Epithelial cell of esophagus (primary cell): ENCODE measurements at regions not wholly inside any gene's neighbourhood (a gene's known extent, or its start where the extent isn't known, plus 50 kb on each side); places are given as distances from the start of the nearest gene placed in this dataset.

ENCODE experiments used
- DNase-seq: peaks from one replicate; pipeline ENCODE4 v3.0.0; 2010; ENCODE audit warnings: low read depth
- H3K4me3 ChIP-seq: 2 replicates; pipeline ENCODE4 v1.5.1; 2011; ENCODE audit warnings: mild to moderate bottlenecking, low read length, control low read depth
- TF ChIP-seq, protein P1 (sequence below): IDR thresholded peaks from 2 replicates; pipeline ENCODE4 v1.5.1; 2011; ENCODE audit warnings: low read depth, mild to moderate bottlenecking, low read length, control low read depth, inconsistent platforms; ENCODE audit not compliant: insufficient read depth; ENCODE audit errors: missing control alignments

DNA sequence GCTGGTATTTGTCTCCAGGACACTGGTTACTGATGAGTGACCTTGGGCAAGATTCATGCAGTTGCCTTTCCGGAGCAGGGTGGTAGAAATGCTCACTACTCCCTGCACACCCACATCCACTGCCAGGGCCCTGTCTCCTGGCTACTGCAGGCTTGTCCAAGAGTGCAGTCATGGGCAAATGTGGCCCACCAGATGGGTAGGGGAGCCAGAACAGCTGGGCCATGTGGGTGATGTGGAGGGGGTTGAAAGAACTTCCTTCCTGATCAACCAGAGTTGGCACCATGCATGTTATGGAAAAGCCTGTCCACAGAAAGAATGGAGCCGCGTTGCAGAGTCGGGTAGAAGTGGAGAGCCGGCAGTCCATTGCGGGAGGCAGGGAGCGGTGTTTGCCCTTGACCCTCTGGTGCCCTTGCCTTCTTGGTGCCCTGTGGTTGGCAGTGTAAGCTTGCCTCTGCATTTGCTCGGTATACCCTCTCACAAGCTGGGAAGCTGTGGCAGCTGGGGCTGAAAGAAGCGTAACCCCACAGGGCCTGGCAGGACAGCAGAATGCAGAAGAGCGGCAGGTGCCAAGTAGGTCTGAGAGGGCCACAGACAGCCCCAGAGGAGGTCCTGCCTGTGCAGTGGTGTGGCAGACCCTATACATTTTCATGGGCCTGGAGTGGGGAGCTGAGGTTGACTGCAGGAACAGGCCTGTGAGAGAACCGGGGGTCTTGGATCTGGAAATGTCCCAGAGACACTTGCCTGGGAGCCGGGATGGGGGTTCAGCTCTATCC is 253.2 kb downstream of the TFCP2L1 start:
- TF ChIP-seq, protein P1, sequence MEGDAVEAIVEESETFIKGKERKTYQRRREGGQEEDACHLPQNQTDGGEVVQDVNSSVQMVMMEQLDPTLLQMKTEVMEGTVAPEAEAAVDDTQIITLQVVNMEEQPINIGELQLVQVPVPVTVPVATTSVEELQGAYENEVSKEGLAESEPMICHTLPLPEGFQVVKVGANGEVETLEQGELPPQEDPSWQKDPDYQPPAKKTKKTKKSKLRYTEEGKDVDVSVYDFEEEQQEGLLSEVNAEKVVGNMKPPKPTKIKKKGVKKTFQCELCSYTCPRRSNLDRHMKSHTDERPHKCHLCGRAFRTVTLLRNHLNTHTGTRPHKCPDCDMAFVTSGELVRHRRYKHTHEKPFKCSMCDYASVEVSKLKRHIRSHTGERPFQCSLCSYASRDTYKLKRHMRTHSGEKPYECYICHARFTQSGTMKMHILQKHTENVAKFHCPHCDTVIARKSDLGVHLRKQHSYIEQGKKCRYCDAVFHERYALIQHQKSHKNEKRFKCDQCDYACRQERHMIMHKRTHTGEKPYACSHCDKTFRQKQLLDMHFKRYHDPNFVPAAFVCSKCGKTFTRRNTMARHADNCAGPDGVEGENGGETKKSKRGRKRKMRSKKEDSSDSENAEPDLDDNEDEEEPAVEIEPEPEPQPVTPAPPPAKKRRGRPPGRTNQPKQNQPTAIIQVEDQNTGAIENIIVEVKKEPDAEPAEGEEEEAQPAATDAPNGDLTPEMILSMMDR = no peak
- H3K4me3 ChIP-seq = no peak overlapping the region
- DNase-seq = no peak

DNA sequence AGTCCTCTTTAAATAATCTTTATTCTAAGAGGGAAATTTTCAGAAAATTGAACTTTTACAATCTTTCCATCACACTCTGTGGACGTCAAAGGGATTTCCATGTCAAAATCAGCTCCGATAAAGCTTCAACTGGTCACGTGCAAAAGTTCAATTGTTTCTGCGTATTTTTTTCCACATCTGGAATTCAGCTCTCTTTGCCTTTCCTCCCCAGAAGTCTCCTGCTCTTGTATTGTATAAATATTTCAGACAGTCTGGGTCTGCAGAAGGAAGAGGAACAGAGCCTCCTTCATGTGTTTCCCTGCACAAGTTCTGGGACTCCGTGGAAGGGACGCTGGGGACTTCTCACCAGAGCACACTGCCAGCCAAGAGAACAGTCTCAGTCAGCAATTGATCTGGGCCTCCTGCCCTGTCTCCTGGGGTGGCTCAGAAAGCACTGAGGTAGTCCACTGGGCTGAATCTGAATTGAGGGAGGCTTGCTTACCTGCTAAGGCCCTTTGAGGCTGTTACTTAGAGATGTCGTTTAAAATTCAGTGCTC is 251.5 kb downstream of the TFCP2L1 start:
- DNase-seq = no peak
- no peak overlapping the region for H3K4me3 ChIP-seq
- TF ChIP-seq, protein P1 = no peak

DNA sequence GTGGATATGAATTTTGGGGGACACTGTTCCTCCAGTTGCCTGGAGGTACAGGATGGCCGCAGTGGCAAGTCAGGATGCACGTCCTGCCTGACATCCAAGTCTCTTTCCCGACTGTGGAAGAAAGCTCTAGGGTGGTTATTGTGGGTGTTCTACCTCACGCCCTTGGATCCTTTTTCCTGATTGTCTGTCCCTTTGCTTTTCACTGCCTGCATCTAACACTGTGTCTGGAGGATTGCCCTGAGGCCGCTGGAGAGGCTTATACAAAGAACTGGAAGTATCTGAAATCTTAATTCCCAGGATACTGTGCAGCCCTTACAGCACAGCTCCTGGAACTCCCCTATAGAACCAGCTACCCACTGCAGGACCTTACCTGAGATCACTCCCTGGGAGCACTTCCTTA is 250.5 kb downstream of the TFCP2L1 start:
- no peak overlapping the region for H3K4me3 ChIP-seq
- no peak for DNase-seq
- TF ChIP-seq, protein P1 = no peak

DNA sequence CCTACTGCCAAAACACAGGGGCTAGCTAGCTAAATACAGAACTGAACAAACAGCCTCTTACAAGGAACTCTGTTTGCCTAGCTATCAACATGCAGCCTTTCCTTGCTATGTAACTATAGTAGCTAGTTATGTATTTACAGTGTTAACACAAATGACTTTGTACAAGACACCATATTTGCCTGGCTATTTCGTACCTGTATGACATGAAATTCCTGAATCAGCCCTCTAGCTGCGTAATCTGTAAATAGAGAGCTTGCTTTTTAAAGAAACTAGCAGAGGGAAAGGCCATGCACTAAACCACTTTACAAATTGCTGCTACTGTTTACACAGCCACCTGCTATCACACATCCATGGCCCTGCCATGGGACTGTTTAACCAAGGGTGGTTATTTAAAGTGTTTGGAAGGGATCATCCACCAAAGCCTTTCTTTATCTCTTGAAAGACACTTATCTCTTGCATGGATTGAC is 248.7 kb downstream of the TFCP2L1 start:
- no peak overlapping the region for H3K4me3 ChIP-seq
- DNase-seq = no peak
- TF ChIP-seq, protein P1 = no peak

DNA sequence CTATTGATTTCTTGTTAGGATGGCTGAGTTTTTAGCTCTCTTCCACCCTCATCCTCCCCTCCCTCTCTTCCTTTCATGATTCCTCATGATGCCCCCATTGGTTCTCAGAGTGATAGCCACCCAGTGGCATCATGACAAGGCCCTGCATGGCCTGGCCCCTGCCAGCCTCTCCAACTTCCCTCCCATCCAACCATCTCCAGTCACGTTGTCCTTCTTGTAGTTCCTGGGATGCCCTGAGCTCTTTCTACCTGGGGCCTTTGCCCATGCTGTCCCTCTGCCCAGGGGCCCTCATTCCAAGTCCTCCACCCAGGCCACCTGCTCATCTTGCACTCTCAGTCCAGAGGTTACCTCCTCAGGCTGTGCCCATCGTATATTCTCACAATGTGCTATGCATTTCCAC is 247.5 kb downstream of the TFCP2L1 start:
- DNase-seq = no peak
- no peak overlapping the region for H3K4me3 ChIP-seq
- TF ChIP-seq, protein P1 = no peak

DNA sequence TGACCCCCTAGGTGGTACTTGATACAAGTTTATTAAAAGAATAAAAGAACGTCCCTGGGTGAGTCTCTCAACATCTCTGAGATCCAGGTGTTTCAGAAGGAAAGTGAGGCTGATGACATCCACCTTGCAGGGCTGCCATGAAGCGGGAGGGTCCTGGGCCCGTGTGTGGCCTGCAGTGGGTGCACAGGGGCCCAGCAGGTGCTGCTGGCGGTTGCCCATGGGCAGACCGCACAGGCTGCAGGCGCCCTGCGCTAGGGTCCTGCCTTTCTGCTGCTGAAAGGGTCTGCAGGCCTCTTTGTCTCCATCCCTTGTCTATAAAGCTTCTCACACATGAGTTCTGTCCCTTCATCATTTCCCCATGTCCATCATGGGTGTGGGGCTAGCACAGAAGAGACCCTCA is 247.0 kb downstream of the TFCP2L1 start:
- TF ChIP-seq, protein P1 = no peak
- H3K4me3 ChIP-seq = no peak overlapping the region
- no peak for DNase-seq

DNA sequence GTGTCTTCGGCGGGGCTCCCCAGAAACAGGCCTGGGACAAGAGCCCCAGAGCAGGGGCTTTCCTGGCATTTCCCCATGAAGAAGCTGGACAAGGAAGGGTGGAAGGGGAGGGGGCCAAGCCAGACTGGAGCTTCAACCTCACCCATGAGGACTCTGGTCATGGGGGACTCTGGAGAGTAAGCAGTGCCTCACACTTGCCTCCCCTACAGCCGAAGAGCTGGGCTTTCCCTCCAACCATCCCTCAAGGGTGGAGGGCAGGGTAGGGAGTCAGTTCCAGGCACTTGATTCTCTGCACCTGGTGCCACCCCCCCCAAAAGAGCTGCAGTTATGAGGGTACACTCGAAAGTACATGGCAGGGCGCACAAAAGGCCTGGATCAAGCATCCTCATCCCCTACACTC is 246.6 kb downstream of the TFCP2L1 start:
- no peak overlapping the region for H3K4me3 ChIP-seq
- TF ChIP-seq, protein P1 = no peak
- DNase-seq = no peak
